SK-N-SH treated with all-trans-retinoic acid at 6 μM for 48 hours (cell line): ENCODE measurements at regions not wholly inside any gene's neighbourhood (a gene's known extent, or its start where the extent isn't known, plus 50 kb on each side); places are given as distances from the start of the nearest gene placed in this dataset.

Experiments
- ATAC-seq: fragments of 200-7000 bp; cut with Tn5 transposase; 3 replicates; pipeline ENCODE4 v1.9.1; 2020; ENCODE audit warnings: mild to moderate bottlenecking, moderate library complexity
- ARNTL ChIP-seq: fragments of 450-650 bp; formaldehyde crosslinking; IDR thresholded peaks from 2 replicates; pipeline ENCODE4 v1.5.0; 2020; ENCODE audit warnings: low read depth, mild to moderate bottlenecking, moderate library complexity, borderline replicate concordance
- BACH2 ChIP-seq: fragments of 250-450 bp; sonication (Bioruptor Pico); IDR thresholded peaks from 2 replicates; pipeline ENCODE4 v1.9.0; 2021; ENCODE audit warnings: mild to moderate bottlenecking, borderline replicate concordance
- CREB5 ChIP-seq: fragments of 250-450 bp; sonication (Bioruptor Pico); IDR thresholded peaks from 2 replicates; pipeline ENCODE4 v1.5.1; 2020; ENCODE audit warnings: low read depth, mild to moderate bottlenecking, moderate library complexity
- CSDC2 ChIP-seq: fragments of 250-450 bp; sonication (Bioruptor Pico); IDR thresholded peaks from 2 replicates; pipeline ENCODE4 v1.5.0; 2020; ENCODE audit warnings: mild to moderate bottlenecking, moderate library complexity
- CSRNP3 ChIP-seq: fragments of 250-450 bp; sonication (Bioruptor Pico); IDR thresholded peaks from 2 replicates; pipeline ENCODE4 v1.5.1; 2021; ENCODE audit warnings: mild to moderate bottlenecking, moderate library complexity
- ESRRG ChIP-seq: fragments of 250-450 bp; sonication (Bioruptor Pico); IDR thresholded peaks from 2 replicates; pipeline ENCODE4 v1.6.1; 2021; ENCODE audit warnings: mild to moderate bottlenecking
- GLIS3 ChIP-seq: fragments of 250-450 bp; sonication (Bioruptor Pico); IDR thresholded peaks from 2 replicates; pipeline ENCODE4 v1.5.0; 2020; ENCODE audit warnings: mild to moderate bottlenecking, moderate library complexity
- ISL1 ChIP-seq: fragments of 250-450 bp; sonication (Bioruptor Pico); IDR thresholded peaks from 2 replicates; pipeline ENCODE4 v2.1.2; 2022; ENCODE audit warnings: mild to moderate bottlenecking, moderate library complexity
- OSR1 ChIP-seq: fragments of 250-450 bp; sonication (Bioruptor Pico); IDR thresholded peaks from 2 replicates; pipeline ENCODE4 v1.8.0; 2022; ENCODE audit warnings: moderate library complexity, mild to moderate bottlenecking, inconsistent platforms
- PATZ1 ChIP-seq: fragments of 250-450 bp; sonication (Bioruptor Pico); IDR thresholded peaks from 2 replicates; pipeline ENCODE4 v1.8.0; 2020; ENCODE audit warnings: mild to moderate bottlenecking, moderate library complexity, borderline replicate concordance
- POU6F1 ChIP-seq: fragments of 250-450 bp; sonication (Bioruptor Pico); IDR thresholded peaks from 2 replicates; pipeline ENCODE4 v1.8.0; 2021; ENCODE audit warnings: low read depth, mild to moderate bottlenecking, moderate library complexity, borderline replicate concordance
- PPARA ChIP-seq: fragments of 250-450 bp; sonication (Bioruptor Pico); IDR thresholded peaks from 2 replicates; pipeline ENCODE4 v1.5.0; 2020; ENCODE audit warnings: mild to moderate bottlenecking, borderline replicate concordance
- RARB ChIP-seq: fragments of 250-450 bp; sonication (Bioruptor Pico); IDR thresholded peaks from 2 replicates; pipeline ENCODE4 v1.8.0; 2021; ENCODE audit warnings: mild to moderate bottlenecking, moderate library complexity
- SNAI2 ChIP-seq: fragments of 250-450 bp; sonication (Bioruptor Pico); IDR thresholded peaks from 2 replicates; pipeline ENCODE4 v1.5.0; 2020; ENCODE audit warnings: mild to moderate bottlenecking, moderate library complexity
- TCF4 ChIP-seq: fragments of 250-450 bp; sonication (Bioruptor Pico); IDR thresholded peaks from 2 replicates; pipeline ENCODE4 v1.8.0; 2021; ENCODE audit warnings: mild to moderate bottlenecking, moderate library complexity, borderline replicate concordance
- TOX ChIP-seq: fragments of 250-450 bp; sonication (Bioruptor Pico); IDR thresholded peaks from 2 replicates; pipeline ENCODE4 v1.8.0; 2021; ENCODE audit warnings: mild to moderate bottlenecking, moderate library complexity, borderline replicate concordance
- ZC3H10 ChIP-seq: fragments of 250-450 bp; sonication (Bioruptor Pico); IDR thresholded peaks from 2 replicates; pipeline ENCODE4 v1.5.1; 2021; ENCODE audit warnings: mild to moderate bottlenecking, moderate library complexity
- ZFP3 ChIP-seq: fragments of 250-450 bp; sonication (Bioruptor Pico); IDR thresholded peaks from 2 replicates; pipeline ENCODE4 v1.5.0; 2020; ENCODE audit warnings: mild to moderate bottlenecking, moderate library complexity
- ZFP30 ChIP-seq: fragments of 450-650 bp; formaldehyde crosslinking; IDR thresholded peaks from 2 replicates; pipeline ENCODE4 v1.5.0; 2022; ENCODE audit warnings: mild to moderate bottlenecking, moderate library complexity
- ZNF565 ChIP-seq: fragments of 450-650 bp; formaldehyde crosslinking; conservative IDR thresholded peaks from 2 replicates; pipeline ENCODE4 v1.5.0; 2020; ENCODE audit warnings: low read depth, mild to moderate bottlenecking, moderate library complexity
- ZNF70 ChIP-seq: fragments of 450-650 bp; formaldehyde crosslinking; IDR thresholded peaks from 2 replicates; pipeline ENCODE4 v1.5.0; 2020; ENCODE audit warnings: mild to moderate bottlenecking, moderate library complexity
- ZNF8 ChIP-seq: fragments of 450-650 bp; formaldehyde crosslinking; IDR thresholded peaks from 2 replicates; pipeline ENCODE4 v1.5.0; 2020; ENCODE audit warnings: mild to moderate bottlenecking, moderate library complexity
- TF ChIP-seq, protein P1 (sequence below): fragments of 250-450 bp; sonication (Bioruptor Pico); IDR thresholded peaks from 2 replicates; pipeline ENCODE4 v1.5.0; 2020; ENCODE audit warnings: mild to moderate bottlenecking, moderate library complexity

DNA sequence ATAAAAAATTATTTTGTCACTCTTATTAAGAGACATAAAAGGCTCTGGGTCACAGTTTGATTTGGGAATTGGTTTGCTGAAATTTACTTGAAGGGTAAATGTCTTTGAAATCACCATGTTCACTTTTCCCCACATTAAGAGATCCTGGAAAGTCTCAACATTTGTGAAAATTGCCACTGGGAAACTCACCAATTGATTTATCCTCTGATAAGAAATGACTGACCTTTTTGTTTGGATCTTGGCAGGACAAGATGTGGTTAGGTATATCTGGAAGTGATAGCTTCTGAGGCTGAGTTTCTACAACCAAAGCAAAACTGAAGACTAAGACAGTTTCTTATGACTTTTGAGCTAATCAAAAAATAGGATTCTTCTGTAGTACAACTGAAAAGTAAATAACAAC lies 107.1 kb upstream of the TMEM106B start:
- ATAC-seq: no peak
- TF ChIP-seq RARB (CRISPR knock-in tag) (no peak), CREB5 (no peak), ZFP30 (CRISPR knock-in tag) (no peak), ZC3H10 (CRISPR knock-in tag) (no peak), ISL1 (CRISPR knock-in tag) (peak; percentile 82), PPARA (CRISPR knock-in tag) (no peak), ZFP3 (CRISPR knock-in tag) (0 out of 2 replicates have a peak, but pooled peaks have one; percentile 45), PATZ1 (CRISPR knock-in tag) (0 out of 2 replicates have a peak, but pooled peaks have one; percentile 58), CSRNP3 (CRISPR knock-in tag) (no peak), POU6F1 (CRISPR knock-in tag) (no peak), ZNF565 (CRISPR knock-in tag) (no peak), TCF4 (CRISPR knock-in tag) (0 out of 2 replicates have a peak, but pooled peaks have one; percentile 29), ZNF8 (CRISPR knock-in tag) (no peak), BACH2 (CRISPR knock-in tag) (no peak), GLIS3 (CRISPR knock-in tag) (peak; percentile 37; the same call in 1 of the 2 replicates), OSR1 (CRISPR knock-in tag) (no peak), SNAI2 (CRISPR knock-in tag) (no peak), CSDC2 (no peak), ARNTL (CRISPR knock-in tag) (no peak), ESRRG (CRISPR knock-in tag) (no peak), TOX (CRISPR knock-in tag) (no peak), ZNF70 (CRISPR knock-in tag) (no peak)
- TF ChIP-seq, protein P1, sequence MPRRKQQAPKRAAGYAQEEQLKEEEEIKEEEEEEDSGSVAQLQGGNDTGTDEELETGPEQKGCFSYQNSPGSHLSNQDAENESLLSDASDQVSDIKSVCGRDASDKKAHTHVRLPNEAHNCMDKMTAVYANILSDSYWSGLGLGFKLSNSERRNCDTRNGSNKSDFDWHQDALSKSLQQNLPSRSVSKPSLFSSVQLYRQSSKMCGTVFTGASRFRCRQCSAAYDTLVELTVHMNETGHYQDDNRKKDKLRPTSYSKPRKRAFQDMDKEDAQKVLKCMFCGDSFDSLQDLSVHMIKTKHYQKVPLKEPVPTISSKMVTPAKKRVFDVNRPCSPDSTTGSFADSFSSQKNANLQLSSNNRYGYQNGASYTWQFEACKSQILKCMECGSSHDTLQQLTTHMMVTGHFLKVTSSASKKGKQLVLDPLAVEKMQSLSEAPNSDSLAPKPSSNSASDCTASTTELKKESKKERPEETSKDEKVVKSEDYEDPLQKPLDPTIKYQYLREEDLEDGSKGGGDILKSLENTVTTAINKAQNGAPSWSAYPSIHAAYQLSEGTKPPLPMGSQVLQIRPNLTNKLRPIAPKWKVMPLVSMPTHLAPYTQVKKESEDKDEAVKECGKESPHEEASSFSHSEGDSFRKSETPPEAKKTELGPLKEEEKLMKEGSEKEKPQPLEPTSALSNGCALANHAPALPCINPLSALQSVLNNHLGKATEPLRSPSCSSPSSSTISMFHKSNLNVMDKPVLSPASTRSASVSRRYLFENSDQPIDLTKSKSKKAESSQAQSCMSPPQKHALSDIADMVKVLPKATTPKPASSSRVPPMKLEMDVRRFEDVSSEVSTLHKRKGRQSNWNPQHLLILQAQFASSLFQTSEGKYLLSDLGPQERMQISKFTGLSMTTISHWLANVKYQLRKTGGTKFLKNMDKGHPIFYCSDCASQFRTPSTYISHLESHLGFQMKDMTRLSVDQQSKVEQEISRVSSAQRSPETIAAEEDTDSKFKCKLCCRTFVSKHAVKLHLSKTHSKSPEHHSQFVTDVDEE: no peak
- TF ChIP-seq, all 23 proteins: peak for 5

- no peak for ATAC-seq
- no peak for TF ChIP-seq CREB5
- TF ChIP-seq BACH2 (CRISPR knock-in tag): no peak
- TF ChIP-seq ZFP30 (CRISPR knock-in tag): no peak
- no peak for TF ChIP-seq OSR1 (CRISPR knock-in tag)
- TF ChIP-seq ZNF565 (CRISPR knock-in tag): no peak
- no peak for TF ChIP-seq PATZ1 (CRISPR knock-in tag)
- TF ChIP-seq SNAI2 (CRISPR knock-in tag): no peak
- no peak for TF ChIP-seq RARB (CRISPR knock-in tag)
- no peak for TF ChIP-seq CSRNP3 (CRISPR knock-in tag)
- TF ChIP-seq ZNF70 (CRISPR knock-in tag): no peak
Observed at GRCh38 chr7:12107381-12107780, 103.7 kb upstream of the TMEM106B start.
